T47D (cell line): ENCODE measurements at regions not wholly inside any gene's neighbourhood (a gene's known extent, or its start where the extent isn't known, plus 50 kb on each side); places are given as distances from the start of the nearest gene placed in this dataset.

Experiments used
- DNase-seq, 2 experiments: peaks; one replicate each; pipeline versions ENCODE4 v3.0.0 to v3.0.0-alpha.2; 2011 to 2012; ENCODE audit warnings: low read depth in 1 of 2, low spot score in 1 of 2
- JUND ChIP-seq: IDR thresholded peaks from 2 replicates; pipeline ENCODE4 v1.6.1; 2012; ENCODE audit warnings: low read depth
- in situ Hi-C: cut with HindIII; loops from 2 replicates; pipeline ENCODE4 v1.10.0; 2016; ENCODE audit warnings: low sequenced_read_pairs, low pct_unique_long_range_greater_than_20kb

GRCh38 chr9:95626885-95627558, 110.3 kb upstream of the PTCH1 start:
- in situ Hi-C loops: no loop called here
- no peak for DNase-seq
- TF ChIP-seq JUND: no peak

- no peak for TF ChIP-seq JUND
- in situ Hi-C loops: no loop called here
- DNase-seq: no peak
Measured at GRCh38 chr9:95626341-95626740, 109.6 kb upstream of the PTCH1 start.

- in situ Hi-C loops: no loop called here
- no peak for TF ChIP-seq JUND
- DNase-seq: no peak
Measured at GRCh38 chr9:95623640-95624039, 106.9 kb upstream of the PTCH1 start.

- in situ Hi-C loops: no loop called here
- no peak for DNase-seq
- TF ChIP-seq JUND: no peak
Measured at GRCh38 chr9:95620722-95621121, 104.0 kb upstream of the PTCH1 start.

GRCh38 chr9:95620314-95620713, 103.5 kb upstream of the PTCH1 start:
- in situ Hi-C loops: no loop called here
- no peak for DNase-seq
- no peak for TF ChIP-seq JUND

GRCh38 chr9:95615246-95615645, 98.5 kb upstream of the PTCH1 start:
- in situ Hi-C loops: no loop called here
- TF ChIP-seq JUND: no peak
- no peak for DNase-seq

GRCh38 chr9:95613670-95614069, 96.9 kb upstream of the PTCH1 start:
- no peak for TF ChIP-seq JUND
- no peak for DNase-seq
- in situ Hi-C loops: no loop called here

GRCh38 chr9:95611354-95611753, 94.6 kb upstream of the PTCH1 start:
- in situ Hi-C loops: no loop called here
- TF ChIP-seq JUND: no peak
- no peak for DNase-seq

GRCh38 chr9:95610006-95610785, 93.4 kb upstream of the PTCH1 start:
- in situ Hi-C loops: no loop called here
- DNase-seq: no peak
- TF ChIP-seq JUND: no peak

- in situ Hi-C loops: no loop called here
- TF ChIP-seq JUND: no peak
- no peak for DNase-seq
Measured at GRCh38 chr9:95609426-95609825, 92.7 kb upstream of the PTCH1 start.

GRCh38 chr9:95608341-95608740, 91.6 kb upstream of the PTCH1 start:
- in situ Hi-C loops: no loop called here
- TF ChIP-seq JUND: no peak
- DNase-seq: no peak

GRCh38 chr9:95607507-95607906, 90.7 kb upstream of the PTCH1 start:
- in situ Hi-C loops: no loop called here

GRCh38 chr9:95606489-95607350, 89.9 kb upstream of the PTCH1 start:
- no peak for DNase-seq
- TF ChIP-seq JUND: no peak
- in situ Hi-C loops: no loop called here

More at GRCh38 chr9:95607507-95607906, 90.7 kb upstream of the PTCH1 start:
- no peak for DNase-seq
- TF ChIP-seq JUND: no peak
